ENCODE measurements at regions not wholly inside any gene's neighbourhood (a gene's known extent, or its start where the extent isn't known, plus 50 kb on each side); places are given as distances from the start of the nearest gene placed in this dataset.

DNA sequence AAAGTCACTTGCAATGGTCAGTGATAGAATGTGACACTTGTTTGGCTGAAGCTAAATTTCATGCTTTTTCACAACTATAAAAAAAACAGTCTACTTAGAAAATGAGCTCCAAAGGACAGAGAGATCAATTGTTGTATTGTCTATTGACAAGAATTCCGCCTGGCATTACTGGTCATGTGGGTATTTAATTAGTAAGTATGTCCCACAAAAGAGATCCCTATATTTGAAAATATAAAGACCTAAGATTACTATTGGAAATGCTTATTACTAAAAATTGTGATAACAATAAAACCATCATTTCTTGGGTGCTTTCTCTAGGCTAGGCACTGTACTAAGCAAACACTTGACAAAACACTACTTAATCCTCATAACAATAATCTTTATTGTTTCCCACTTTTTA, 745.2 kb upstream of the C9orf72 start:
- TF ChIP-seq, protein P1, sequence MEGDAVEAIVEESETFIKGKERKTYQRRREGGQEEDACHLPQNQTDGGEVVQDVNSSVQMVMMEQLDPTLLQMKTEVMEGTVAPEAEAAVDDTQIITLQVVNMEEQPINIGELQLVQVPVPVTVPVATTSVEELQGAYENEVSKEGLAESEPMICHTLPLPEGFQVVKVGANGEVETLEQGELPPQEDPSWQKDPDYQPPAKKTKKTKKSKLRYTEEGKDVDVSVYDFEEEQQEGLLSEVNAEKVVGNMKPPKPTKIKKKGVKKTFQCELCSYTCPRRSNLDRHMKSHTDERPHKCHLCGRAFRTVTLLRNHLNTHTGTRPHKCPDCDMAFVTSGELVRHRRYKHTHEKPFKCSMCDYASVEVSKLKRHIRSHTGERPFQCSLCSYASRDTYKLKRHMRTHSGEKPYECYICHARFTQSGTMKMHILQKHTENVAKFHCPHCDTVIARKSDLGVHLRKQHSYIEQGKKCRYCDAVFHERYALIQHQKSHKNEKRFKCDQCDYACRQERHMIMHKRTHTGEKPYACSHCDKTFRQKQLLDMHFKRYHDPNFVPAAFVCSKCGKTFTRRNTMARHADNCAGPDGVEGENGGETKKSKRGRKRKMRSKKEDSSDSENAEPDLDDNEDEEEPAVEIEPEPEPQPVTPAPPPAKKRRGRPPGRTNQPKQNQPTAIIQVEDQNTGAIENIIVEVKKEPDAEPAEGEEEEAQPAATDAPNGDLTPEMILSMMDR (IDR thresholded peaks at IDR 0.05; ENCODE audit: low read depth, low read length): no peak
- H3K4me3 ChIP-seq (ENCODE audit: low read depth, low read length): no peak overlapping the region

DNA sequence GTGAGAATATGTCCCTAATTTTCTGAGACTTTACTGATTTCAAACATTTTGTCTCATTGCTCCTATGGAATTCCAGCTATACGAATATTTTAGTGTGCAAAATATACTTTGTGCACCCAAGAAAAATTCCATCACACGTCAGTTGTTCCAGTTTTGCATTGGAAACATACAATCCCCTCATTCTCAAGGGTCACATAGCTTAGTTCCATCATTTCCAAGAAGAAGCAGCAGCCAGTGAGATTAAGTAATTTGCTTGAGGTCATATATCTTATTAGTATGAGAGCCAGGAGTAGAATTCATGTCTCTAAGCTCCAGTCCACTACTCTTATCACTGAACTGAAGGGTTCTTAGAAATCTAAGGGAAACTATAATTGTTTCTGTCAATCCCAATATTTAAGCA, 746.7 kb upstream of the C9orf72 start:
- H3K4me3 ChIP-seq (ENCODE audit: low read depth, low read length): no peak overlapping the region
- TF ChIP-seq, protein P1 (IDR thresholded peaks at IDR 0.05; ENCODE audit: low read depth, low read length): no peak

DNA sequence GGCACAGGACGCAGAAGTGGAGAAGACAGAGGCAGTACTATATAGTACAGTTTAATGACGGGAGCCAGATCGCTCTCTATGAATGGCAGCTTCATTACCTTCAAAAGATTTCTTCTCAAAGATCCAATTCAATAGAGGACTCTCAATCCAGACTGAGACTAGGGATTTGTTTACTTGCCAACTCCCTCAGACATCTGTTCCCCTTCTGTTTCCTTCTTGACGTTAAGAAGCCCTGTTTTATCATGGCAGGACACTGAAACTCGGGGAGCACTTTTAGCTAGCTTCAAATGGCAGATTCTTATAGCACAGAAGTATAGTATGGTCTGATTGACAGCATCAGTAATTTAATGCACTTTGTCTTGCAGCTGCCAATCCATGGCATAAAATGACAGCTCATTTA, 747.3 kb upstream of the C9orf72 start:
- TF ChIP-seq, protein P1 (IDR thresholded peaks at IDR 0.05; ENCODE audit: low read depth, low read length): no peak
- no peak overlapping the region for H3K4me3 ChIP-seq (ENCODE audit: low read depth, low read length)

DNA sequence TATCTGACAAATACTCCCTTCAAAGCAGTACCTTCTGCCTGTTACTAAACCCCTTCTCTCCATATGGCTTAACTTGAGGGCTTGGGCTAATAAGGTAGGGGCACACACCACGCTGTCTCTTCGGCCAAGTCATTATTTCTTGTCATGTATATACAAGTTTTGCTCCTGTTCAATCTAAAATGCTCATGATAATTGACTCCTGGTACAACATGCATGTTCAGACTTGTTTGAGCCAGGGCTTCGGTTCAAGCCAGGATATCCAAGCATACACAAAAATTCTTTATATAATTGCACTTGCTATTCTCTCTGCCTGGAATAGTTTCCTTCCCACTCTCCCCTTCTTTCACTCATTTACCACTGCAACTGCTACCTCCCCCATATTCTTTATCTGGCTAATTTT, 756.0 kb upstream of the C9orf72 start:
- H3K4me3 ChIP-seq (ENCODE audit: low read depth, low read length): no peak overlapping the region
- TF ChIP-seq, protein P1 (IDR thresholded peaks at IDR 0.05; ENCODE audit: low read depth, low read length): no peak

DNA sequence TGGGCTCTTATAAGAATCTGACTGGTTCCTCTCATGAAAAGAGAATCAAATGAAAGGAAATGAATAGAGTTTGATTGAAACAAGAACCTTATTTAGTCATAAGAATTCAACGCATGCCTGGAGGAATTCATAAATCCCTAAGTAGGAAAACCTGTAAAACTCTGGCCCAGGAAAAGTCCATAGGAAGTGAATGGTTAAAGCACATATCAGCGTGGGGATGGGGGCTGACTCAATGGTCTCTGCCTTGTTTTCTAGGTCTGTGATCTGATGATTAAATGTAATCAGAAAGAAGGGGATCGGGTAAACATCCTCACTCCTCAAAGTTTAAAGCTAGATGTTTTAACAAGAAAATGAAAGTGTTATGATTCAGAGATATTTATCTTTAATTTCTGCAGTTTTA, 759.4 kb upstream of the C9orf72 start:
- TF ChIP-seq, protein P1 (IDR thresholded peaks at IDR 0.05; ENCODE audit: low read depth, low read length): no peak
- H3K4me3 ChIP-seq (ENCODE audit: low read depth, low read length): no peak overlapping the region

DNA sequence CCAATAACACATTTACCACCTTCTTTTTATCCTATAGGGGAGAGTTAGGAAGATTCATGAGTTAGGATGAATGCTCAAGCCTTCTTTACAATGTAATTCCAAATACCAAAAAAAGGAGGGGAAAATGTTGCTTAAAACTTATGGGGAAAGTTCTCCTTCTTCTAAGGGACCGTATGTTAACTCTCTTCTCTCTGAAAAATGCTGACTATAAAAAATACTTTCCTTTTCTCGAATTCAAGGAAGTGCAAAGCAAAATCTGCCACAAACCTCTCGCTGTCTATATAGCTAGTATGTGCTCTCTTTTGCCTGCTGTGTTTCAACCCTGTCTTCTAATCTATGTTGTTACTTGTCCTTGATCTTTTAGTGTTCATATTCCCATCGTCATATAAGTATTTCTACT, 768.6 kb upstream of the C9orf72 start:
- TF ChIP-seq, protein P1 (IDR thresholded peaks at IDR 0.05; ENCODE audit: low read depth, low read length): no peak

DNA sequence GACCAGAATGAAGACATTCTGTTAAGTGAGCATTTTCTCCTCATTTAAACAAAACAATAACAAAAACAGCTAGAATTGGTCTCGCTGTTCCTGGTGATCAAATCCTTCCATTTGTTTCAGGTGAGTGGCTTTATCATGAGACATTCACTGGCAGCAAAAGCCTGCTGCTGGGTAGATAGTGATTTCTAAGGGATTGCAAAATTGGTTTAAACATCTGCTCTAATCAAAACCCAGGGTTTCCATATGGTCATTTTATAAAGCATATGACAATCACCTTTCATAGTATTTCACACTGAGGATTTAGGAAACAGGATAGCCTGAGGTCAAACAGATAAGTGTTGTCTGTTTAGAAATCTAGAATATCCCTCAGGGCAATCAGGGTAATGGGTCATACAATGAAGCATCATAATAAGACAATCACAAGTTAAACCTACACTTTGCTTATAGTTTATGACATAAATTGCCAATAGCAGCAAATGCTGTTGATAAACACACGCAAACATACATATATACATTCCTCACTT, 769.6 kb upstream of the C9orf72 start:
- H3K4me3 ChIP-seq (ENCODE audit: low read depth, low read length): no peak overlapping the region
- TF ChIP-seq, protein P1 (IDR thresholded peaks at IDR 0.05; ENCODE audit: low read depth, low read length): no peak

More for the DNA sequence above, 768.6 kb upstream of the C9orf72 start:
- H3K4me3 ChIP-seq (ENCODE audit: low read depth, low read length): no peak overlapping the region

Measured in WI38 (cell line).